Stomach (tissue), 4 donors: ENCODE measurements at regions not wholly inside any gene's neighbourhood (a gene's known extent, or its start where the extent isn't known, plus 50 kb on each side); places are given as distances from the start of the nearest gene placed in this dataset.

ENCODE experiments used
- CTCF ChIP-seq, 7 experiments: fragments of 450-650 bp in 4 of 7; fragments of 200-600 bp in 3 of 7; sonication (generic) in 3 of 7; IDR thresholded peaks; one replicate each; pipeline ENCODE4 v1.5.1; 2016 to 2019; ENCODE audit warnings: antibody characterized with exemption in 7 of 7, control low read depth in 2 of 7, mild to moderate bottlenecking in 1 of 7
- EP300 ChIP-seq: sonication (generic); formaldehyde crosslinking; IDR thresholded peaks from one replicate; pipeline ENCODE4 v1.6.1; 2017; ENCODE audit warnings: antibody characterized with exemption
- POLR2A ChIP-seq, 4 donors: fragments of 450-650 bp; IDR thresholded peaks; one replicate each; pipeline ENCODE4 v1.6.1; 2016; ENCODE audit warnings: antibody characterized with exemption in 4 of 4, control low read depth in 2 of 4, mild to moderate bottlenecking in 1 of 4, moderate library complexity in 1 of 4
- POLR2AphosphoS5 ChIP-seq, 3 donors: sonication (generic); formaldehyde crosslinking; IDR thresholded peaks; one replicate each; pipeline ENCODE4 v1.6.1; 2016; ENCODE audit warnings: antibody characterized with exemption in 3 of 3

GRCh38 chr7:133139350-133139749 lies 57.5 kb upstream of the CHCHD3 start:
- no peak for TF ChIP-seq POLR2AphosphoS5 (IDR thresholded peaks at IDR 0.05)
- no peak for TF ChIP-seq CTCF (IDR thresholded peaks at IDR 0.05)
- TF ChIP-seq POLR2A (IDR thresholded peaks at IDR 0.05), result no peak
- no peak for TF ChIP-seq EP300
